ENCODE measurements at regions not wholly inside any gene's neighbourhood (a gene's known extent, or its start where the extent isn't known, plus 50 kb on each side); places are given as distances from the start of the nearest gene placed in this dataset.

DNA sequence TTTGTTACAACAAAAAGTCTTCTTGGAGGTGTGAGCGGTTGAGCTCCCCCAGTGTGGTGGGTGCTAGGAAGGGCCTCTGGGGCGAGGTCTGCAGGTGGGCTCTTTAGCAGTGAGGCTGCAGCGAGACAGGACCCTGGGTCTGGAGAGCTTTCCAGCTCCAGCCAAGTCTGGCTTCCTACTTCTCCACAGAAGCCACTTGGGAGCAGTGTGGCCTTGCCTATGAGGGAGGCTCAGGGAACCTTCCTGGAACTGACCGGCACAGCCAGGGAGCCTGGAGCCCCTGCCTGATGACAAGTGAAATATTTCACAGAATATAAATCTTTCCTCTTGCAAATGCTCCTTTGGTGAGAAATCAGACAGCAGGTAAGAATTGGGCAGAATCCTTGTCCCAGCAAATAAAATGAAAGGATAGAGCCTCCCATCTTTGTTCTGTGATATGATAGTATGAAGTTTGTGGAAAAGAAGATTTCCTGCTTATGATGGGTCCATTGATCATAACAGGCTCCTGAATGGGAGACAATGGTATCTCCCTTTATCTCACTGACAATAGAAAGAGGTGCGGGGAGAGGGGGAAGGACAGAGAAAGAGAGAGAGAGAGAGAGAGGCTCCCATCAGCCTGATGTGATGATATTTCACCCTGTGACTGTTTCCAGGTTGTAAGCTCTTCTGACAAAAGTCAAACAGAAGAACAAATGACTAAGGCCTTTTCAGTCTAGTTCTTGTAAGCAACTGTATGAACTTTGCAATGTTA lies 289.8 kb upstream of the SPRED2 start:
- Mint-ChIP-seq H3K36me3 (ENCODE audit: low read depth) (no peaks in the 10 kb centered on the region), H3K27ac (no peak overlapping the region), H3K4me1 (no peaks in the 10 kb centered on the region), H3K27me3 (peaks cover 2% of the 10 kb centered on the region), H3K4me3 (no peak overlapping the region), H3K9me3 (no peaks in the 10 kb centered on the region)
- no peak for DNase-seq
- intact Hi-C loops (cut with micrococcal nuclease), result no loop called here

DNA sequence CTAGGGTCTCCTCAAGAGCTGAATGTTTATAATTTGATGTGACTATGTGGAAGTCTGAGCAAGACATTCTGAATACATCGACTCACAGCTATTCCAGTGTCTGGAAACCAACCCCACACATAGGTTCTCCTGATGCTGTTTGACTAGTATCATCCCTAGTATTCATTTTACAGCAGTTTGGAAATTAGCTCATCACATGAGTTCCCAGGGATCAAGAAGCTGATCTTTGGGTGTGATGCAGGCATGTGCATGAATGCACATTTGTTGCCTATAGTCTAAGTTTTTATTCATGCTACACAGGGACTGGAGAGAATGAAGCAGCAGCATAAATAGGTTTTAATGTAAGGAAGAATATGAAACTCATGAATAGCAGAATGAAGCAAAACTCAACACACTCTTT lies 284.3 kb upstream of the SPRED2 start:
- intact Hi-C loops (cut with micrococcal nuclease), result no loop called here
- Mint-ChIP-seq H3K4me3 (no peak overlapping the region), H3K27ac (no peak overlapping the region), H3K9me3 (no peaks in the 10 kb centered on the region), H3K4me1 (no peaks in the 10 kb centered on the region), H3K36me3 (ENCODE audit: low read depth) (no peaks in the 10 kb centered on the region), H3K27me3 (no peaks in the 10 kb centered on the region)
- no peak for DNase-seq

GRCh38 chr2:65715323-65715722 lies 282.9 kb upstream of the SPRED2 start:
- Mint-ChIP-seq H3K27me3 (no peaks in the 10 kb centered on the region), H3K27ac (no peak overlapping the region), H3K4me3 (no peak overlapping the region), H3K9me3 (no peaks in the 10 kb centered on the region), H3K36me3 (ENCODE audit: low read depth) (no peaks in the 10 kb centered on the region), H3K4me1 (no peaks in the 10 kb centered on the region)
- intact Hi-C loops (cut with micrococcal nuclease), result no loop called here
- DNase-seq, result no peak

DNA sequence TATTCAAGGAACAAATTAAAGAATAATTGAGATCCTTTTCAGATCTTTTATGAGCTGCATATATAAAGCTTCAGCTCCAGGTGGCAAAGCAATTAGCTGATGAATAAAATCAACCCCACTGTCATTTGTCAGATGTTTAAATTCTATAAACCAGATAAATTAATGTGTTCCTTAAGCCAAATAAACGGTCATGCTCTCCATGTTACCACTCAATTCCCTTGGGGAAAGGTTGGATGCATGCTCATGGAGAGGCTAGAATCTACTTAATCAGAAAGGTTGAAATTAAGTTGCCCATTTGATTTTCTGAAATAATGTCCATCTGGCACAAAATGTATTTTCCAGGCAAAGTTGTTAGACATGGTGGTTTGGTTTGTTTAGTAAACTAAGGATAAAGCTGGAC lies 282.5 kb upstream of the SPRED2 start:
- no peaks in the 10 kb centered on the region for H3K27me3 Mint-ChIP-seq
- no peaks in the 10 kb centered on the region for H3K4me1 Mint-ChIP-seq
- no peaks in the 10 kb centered on the region for H3K9me3 Mint-ChIP-seq
- no peaks in the 10 kb centered on the region for H3K36me3 Mint-ChIP-seq (ENCODE audit: low read depth)
- no peak for DNase-seq
- intact Hi-C loops (cut with micrococcal nuclease), result no loop called here
- H3K27ac Mint-ChIP-seq, result no peak overlapping the region
- no peak overlapping the region for H3K4me3 Mint-ChIP-seq

- Mint-ChIP-seq H3K27me3 (peaks cover 4% of the 10 kb centered on the region), H3K27ac (no peak overlapping the region), H3K4me1 (no peaks in the 10 kb centered on the region), H3K36me3 (ENCODE audit: low read depth) (no peaks in the 10 kb centered on the region), H3K4me3 (no peak overlapping the region), H3K9me3 (no peaks in the 10 kb centered on the region)
- DNase-seq, result no peak
- intact Hi-C loops (cut with micrococcal nuclease), result no loop called here
Observed at GRCh38 chr2:65711863-65712262, 279.5 kb upstream of the SPRED2 start.

DNA sequence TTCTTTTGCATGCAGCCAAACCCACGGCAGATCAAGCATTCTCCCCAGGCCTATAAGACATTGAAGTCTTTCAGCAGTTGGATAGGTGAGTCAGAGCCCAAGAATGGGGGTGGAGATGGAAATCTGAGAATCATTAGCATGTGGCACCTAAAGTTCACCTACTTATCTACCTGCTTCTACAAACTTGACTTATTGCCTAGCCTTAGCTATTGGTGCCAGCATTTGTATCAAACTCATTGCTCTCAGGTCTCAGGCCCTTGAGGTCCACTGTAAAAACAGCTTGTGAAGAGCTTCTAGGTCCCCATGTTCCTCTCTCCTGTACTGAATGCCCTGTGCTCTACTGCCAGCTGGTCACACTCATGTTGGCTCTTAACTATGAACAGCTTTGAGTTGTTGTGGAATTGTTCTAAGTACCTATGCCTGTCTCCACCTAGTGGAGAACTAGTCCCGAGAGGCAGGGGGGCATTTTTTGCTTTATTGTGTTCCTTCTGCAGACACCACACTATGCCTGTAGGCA lies 278.4 kb upstream of the SPRED2 start:
- Mint-ChIP-seq H3K4me1 (no peaks in the 10 kb centered on the region), H3K27ac (no peak overlapping the region), H3K27me3 (peaks cover 4% of the 10 kb centered on the region), H3K9me3 (no peaks in the 10 kb centered on the region), H3K36me3 (ENCODE audit: low read depth) (no peaks in the 10 kb centered on the region), H3K4me3 (no peak overlapping the region)
- intact Hi-C loops (cut with micrococcal nuclease), result no loop called here
- DNase-seq, result no peak

DNA sequence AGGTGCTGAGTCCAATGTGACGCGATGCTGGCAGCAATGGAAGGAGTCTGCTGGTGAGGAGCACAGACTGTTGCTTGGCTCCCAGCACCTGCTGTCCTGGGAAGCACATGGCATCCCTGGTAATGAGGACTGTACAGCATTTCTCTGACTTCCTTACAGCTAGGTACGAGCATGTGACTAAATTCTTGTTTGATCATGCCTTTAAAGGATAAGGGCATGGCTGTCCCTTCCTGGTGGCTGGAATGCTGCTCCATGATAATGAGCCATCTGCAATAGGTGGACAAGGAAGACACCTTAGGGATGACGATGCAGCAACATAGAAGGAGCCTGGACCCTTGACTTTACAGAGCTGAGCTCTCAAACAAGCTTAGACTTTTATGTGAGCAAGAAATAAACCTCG lies 278.0 kb upstream of the SPRED2 start:
- Mint-ChIP-seq H3K4me1 (no peaks in the 10 kb centered on the region), H3K36me3 (ENCODE audit: low read depth) (no peaks in the 10 kb centered on the region), H3K9me3 (no peaks in the 10 kb centered on the region), H3K4me3 (no peak overlapping the region), H3K27ac (no peak overlapping the region), H3K27me3 (peaks cover 4% of the 10 kb centered on the region)
- intact Hi-C loops (cut with micrococcal nuclease), result no loop called here
- DNase-seq, result no peak

- Mint-ChIP-seq H3K27me3 (peaks cover 7% of the 10 kb centered on the region), H3K36me3 (ENCODE audit: low read depth) (no peaks in the 10 kb centered on the region), H3K27ac (no peak overlapping the region), H3K4me3 (no peak overlapping the region), H3K4me1 (no peaks in the 10 kb centered on the region), H3K9me3 (no peaks in the 10 kb centered on the region)
- intact Hi-C loops (cut with micrococcal nuclease), result no loop called here
- DNase-seq, result no peak
Observed at GRCh38 chr2:65708086-65708485, 275.7 kb upstream of the SPRED2 start.

- Mint-ChIP-seq H3K4me3 (no peak overlapping the region), H3K27ac (no peak overlapping the region)
Observed at GRCh38 chr2:65706411-65706810, 274.0 kb upstream of the SPRED2 start.

GRCh38 chr2:65701191-65701590 lies 268.8 kb upstream of the SPRED2 start:
- DNase-seq, result no peak
- no peaks in the 10 kb centered on the region for H3K4me1 Mint-ChIP-seq
- no peak overlapping the region for H3K4me3 Mint-ChIP-seq
- intact Hi-C loops (cut with micrococcal nuclease), result no loop called here
- H3K27ac Mint-ChIP-seq, result no peak overlapping the region
- no peaks in the 10 kb centered on the region for H3K36me3 Mint-ChIP-seq (ENCODE audit: low read depth)
- no peaks in the 10 kb centered on the region for H3K9me3 Mint-ChIP-seq
- peaks cover 3% of the 10 kb centered on the region for H3K27me3 Mint-ChIP-seq

More at GRCh38 chr2:65706411-65706810, 274.0 kb upstream of the SPRED2 start:
- no peaks in the 10 kb centered on the region for H3K9me3 Mint-ChIP-seq
- intact Hi-C loops (cut with micrococcal nuclease), result no loop called here
- no peaks in the 10 kb centered on the region for H3K4me1 Mint-ChIP-seq
- H3K27me3 Mint-ChIP-seq, result peaks cover 7% of the 10 kb centered on the region
- H3K36me3 Mint-ChIP-seq (ENCODE audit: low read depth), result no peaks in the 10 kb centered on the region
- no peak for DNase-seq

GRCh38 chr2:65700720-65701119 lies 268.3 kb upstream of the SPRED2 start:
- Mint-ChIP-seq H3K4me1 (no peaks in the 10 kb centered on the region), H3K4me3 (no peak overlapping the region), H3K36me3 (ENCODE audit: low read depth) (no peaks in the 10 kb centered on the region), H3K27ac (no peak overlapping the region), H3K27me3 (peaks cover 3% of the 10 kb centered on the region), H3K9me3 (no peaks in the 10 kb centered on the region)
- intact Hi-C loops (cut with micrococcal nuclease), result no loop called here
- DNase-seq, result no peak

DNA sequence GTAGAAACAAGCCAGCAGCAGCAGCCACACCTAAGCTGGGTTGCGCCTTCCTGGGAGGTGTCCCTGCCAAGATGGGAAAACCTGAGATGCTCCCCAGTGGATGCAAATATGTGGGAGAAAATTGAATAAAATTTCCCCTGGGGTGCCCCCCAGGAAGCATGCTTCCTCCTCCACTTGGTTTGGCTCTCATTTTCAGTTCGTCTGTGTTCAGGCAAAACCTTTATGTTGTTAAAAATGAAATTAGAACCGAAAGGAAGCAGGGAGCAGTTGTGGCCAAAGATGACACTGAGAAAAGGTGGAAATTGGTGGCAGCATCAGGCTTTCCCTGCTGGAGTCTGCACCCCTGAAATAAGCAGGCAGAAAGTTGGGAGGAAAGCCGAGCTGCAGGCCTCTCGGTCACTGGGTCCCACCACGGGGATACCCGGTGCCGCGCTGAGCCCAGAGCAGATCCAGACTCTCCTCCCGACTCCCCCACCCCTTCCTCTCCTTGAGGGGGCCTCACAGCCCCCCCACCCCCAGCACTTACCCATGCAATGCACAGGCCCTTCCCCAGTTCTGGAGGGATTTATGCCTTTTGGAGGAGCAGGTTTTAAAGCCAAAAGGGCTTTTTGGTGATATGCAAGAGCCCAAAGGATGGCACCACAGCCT lies 267.7 kb upstream of the SPRED2 start:
- H3K27ac Mint-ChIP-seq, result no peak overlapping the region
- no peaks in the 10 kb centered on the region for H3K4me1 Mint-ChIP-seq
- no peaks in the 10 kb centered on the region for H3K9me3 Mint-ChIP-seq
- intact Hi-C loops (cut with micrococcal nuclease), result no loop called here
- no peak overlapping the region for H3K4me3 Mint-ChIP-seq
- no peaks in the 10 kb centered on the region for H3K36me3 Mint-ChIP-seq (ENCODE audit: low read depth)
- peaks cover 3% of the 10 kb centered on the region for H3K27me3 Mint-ChIP-seq
- DNase-seq, result no peak

GRCh38 chr2:65691816-65692215 lies 259.4 kb upstream of the SPRED2 start:
- no peaks in the 10 kb centered on the region for H3K36me3 Mint-ChIP-seq (ENCODE audit: low read depth)

GRCh38 chr2:65688141-65688886 lies 255.9 kb upstream of the SPRED2 start:
- intact Hi-C loops (cut with micrococcal nuclease), result no loop called here
- no peak overlapping the region for H3K4me3 Mint-ChIP-seq
- H3K27me3 Mint-ChIP-seq, result peaks cover 6% of the 10 kb centered on the region
- H3K27ac Mint-ChIP-seq, result no peak overlapping the region
- no peaks in the 10 kb centered on the region for H3K36me3 Mint-ChIP-seq (ENCODE audit: low read depth)
- no peaks in the 10 kb centered on the region for H3K9me3 Mint-ChIP-seq
- no peak for DNase-seq
- no peaks in the 10 kb centered on the region for H3K4me1 Mint-ChIP-seq

More at GRCh38 chr2:65691816-65692215, 259.4 kb upstream of the SPRED2 start:
- intact Hi-C loops (cut with micrococcal nuclease), result no loop called here
- no peak overlapping the region for H3K4me3 Mint-ChIP-seq
- no peak overlapping the region for H3K27ac Mint-ChIP-seq
- no peaks in the 10 kb centered on the region for H3K4me1 Mint-ChIP-seq
- no peak for DNase-seq
- peaks cover 6% of the 10 kb centered on the region for H3K27me3 Mint-ChIP-seq
- H3K9me3 Mint-ChIP-seq, result no peaks in the 10 kb centered on the region

Data from activated CD4-positive, alpha-beta T cell treated with anti-CD3 and anti-CD28 coated beads, Interleukin-2, amount 10 ng/mL, durations not matched to agents 24 days and 14 days (primary cell).